BLaER1 treated with 17β-estradiol and CSF1 and Interleukin-3, amounts not matched to agents 10 nM and 100 nM (cell line): ENCODE measurements at regions not wholly inside any gene's neighbourhood (a gene's known extent, or its start where the extent isn't known, plus 50 kb on each side); places are given as distances from the start of the nearest gene placed in this dataset.
"Not testable (repeated sequence)": the region's sequence is repeated elsewhere in the genome, so short reads cannot be mapped to it uniquely, and the experiment has no call there.

Experiments
- H3K27ac ChIP-seq, 11 experiments: shearing (Covaris generic); formaldehyde crosslinking; 2 replicates each; pipeline ENCODE4 v1.8.1; 2022
- H3K27me3 ChIP-seq, 11 experiments: shearing (Covaris generic); formaldehyde crosslinking; 2 replicates each; pipeline ENCODE4 v1.8.1; 2022
- H3K36me3 ChIP-seq, 11 experiments: shearing (Covaris generic); formaldehyde crosslinking; 2 replicates each; pipeline ENCODE4 v1.8.1; 2022
- H3K4me1 ChIP-seq, 10 experiments: shearing (Covaris generic); formaldehyde crosslinking; 2 replicates each; pipeline ENCODE4 v1.8.1; 2022
- H3K4me2 ChIP-seq, 11 experiments: shearing (Covaris generic); formaldehyde crosslinking; 2 replicates each; pipeline ENCODE4 v1.8.1; 2022
- H3K4me3 ChIP-seq, 10 experiments: shearing (Covaris generic); formaldehyde crosslinking; 2 replicates each; pipeline ENCODE4 v1.8.1; 2022
- H3K9ac ChIP-seq, 11 experiments: shearing (Covaris generic); formaldehyde crosslinking; 2 replicates each; pipeline ENCODE4 v1.8.1; 2022
- H3K9me3 ChIP-seq, 11 experiments: shearing (Covaris generic); formaldehyde crosslinking; replicated peaks in 1 of 11; 2 replicates each; pipeline ENCODE4 v1.8.1; 2022
- H4K20me1 ChIP-seq, 11 experiments: shearing (Covaris generic); formaldehyde crosslinking; 2 replicates each; pipeline ENCODE4 v1.8.1; 2022
- Cebpa-rat ChIP-seq, 11 experiments: shearing (Covaris generic); IDR thresholded peaks; 2 replicates each; pipeline ENCODE4 v1.8.1; 2022

DNA sequence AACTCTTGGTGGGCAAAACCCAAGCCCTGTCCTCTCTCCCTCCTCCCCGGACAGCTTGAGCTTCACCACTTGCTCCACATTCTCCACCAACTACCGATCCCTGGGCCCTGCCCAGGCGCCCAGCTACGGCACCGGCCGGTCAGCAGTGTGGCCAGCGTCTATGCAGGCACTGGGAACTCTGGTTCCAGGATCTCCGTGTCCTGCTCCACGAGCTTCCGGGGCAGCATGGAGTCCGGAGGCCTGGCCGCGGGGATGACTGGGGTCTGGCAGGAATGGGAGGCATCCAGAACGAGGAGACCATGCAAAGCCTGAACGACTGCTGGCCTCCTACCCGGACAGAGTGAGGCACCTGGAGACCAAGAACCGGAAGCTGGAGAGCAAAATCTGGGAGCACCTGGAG is 68.9 kb upstream of the RTL6 start:
- peaks cover 0 to 7% (median 0%) of the 10 kb centered on the region in 10 experiments; a peak in 2 of 20 replicates for H3K4me1 ChIP-seq
- H3K4me2 ChIP-seq = no peak overlapping the region
- no peaks in the 10 kb centered on the region for H4K20me1 ChIP-seq
- no peak overlapping the region for H3K9ac ChIP-seq
- H3K27ac ChIP-seq = no peak overlapping the region
- H3K36me3 ChIP-seq = no peaks in the 10 kb centered on the region
- H3K4me3 ChIP-seq = no peak overlapping the region
- H3K9me3 ChIP-seq = peaks cover 0 to 21% (median 7%) of the 10 kb centered on the region in 11 experiments; a peak in 15 of 22 replicates
- no peak for TF ChIP-seq Cebpa-rat (IDR thresholded peaks at IDR 0.05)
- H3K27me3 ChIP-seq = no peaks in the 10 kb centered on the region

GRCh38 chr22:44562651-44563050 is 64.6 kb upstream of the RTL6 start:
- not testable (repeated sequence) for H3K4me3 ChIP-seq, H3K36me3 ChIP-seq, H3K9ac ChIP-seq, H3K4me2 ChIP-seq, H4K20me1 ChIP-seq, H3K27me3 ChIP-seq, H3K27ac ChIP-seq, H3K4me1 ChIP-seq
- peaks cover 0 to 12% (median 5%) of the 10 kb centered on the region in 11 experiments; a peak in 8 of 22 replicates for H3K9me3 ChIP-seq

DNA sequence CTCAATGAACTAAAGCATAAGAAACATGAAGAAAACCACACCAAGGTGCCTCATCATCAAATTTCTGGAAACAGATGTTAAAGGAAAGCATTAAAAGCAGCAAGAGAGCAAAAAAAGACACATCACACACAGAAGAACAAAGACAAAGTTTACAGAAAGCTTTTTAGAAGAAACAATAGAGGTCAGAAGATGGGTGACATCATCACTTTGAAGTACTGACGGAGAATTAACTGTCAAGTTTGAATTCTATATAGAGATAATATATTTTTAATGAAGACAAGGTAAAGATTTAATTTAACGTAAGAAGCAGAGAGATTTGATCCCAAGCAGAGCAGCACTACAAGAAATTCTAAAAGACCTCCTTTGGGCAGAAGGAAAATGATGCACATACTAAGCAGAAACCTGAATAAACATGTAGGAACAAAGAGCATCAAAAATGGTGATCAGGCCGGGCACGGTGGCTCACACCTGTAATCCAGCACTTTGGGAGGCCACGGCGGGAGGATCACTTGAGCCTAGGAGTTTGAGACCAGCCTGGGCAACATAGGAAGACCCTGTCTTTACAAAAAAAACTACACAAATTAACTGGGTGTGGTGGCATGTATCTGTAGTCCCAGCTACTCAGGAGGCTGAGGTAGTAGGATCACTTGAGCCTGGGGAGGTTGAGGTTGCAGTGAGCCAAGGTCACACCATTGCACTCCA is 63.3 kb upstream of the RTL6 start:
- Histone ChIP-seq H3K27me3 (no peaks in the 10 kb centered on the region), H3K9me3 (peaks cover 0 to 12% (median 5%) of the 10 kb centered on the region in 11 experiments; a peak in 8 of 22 replicates), H3K9ac (no peak overlapping the region), H4K20me1 (no peaks in the 10 kb centered on the region), H3K27ac (no peak overlapping the region), H3K4me2 (no peak overlapping the region), H3K36me3 (no peaks in the 10 kb centered on the region), H3K4me3 (no peak overlapping the region), H3K4me1 (no peaks in the 10 kb centered on the region)
- no peak for TF ChIP-seq Cebpa-rat (IDR thresholded peaks at IDR 0.05)

DNA sequence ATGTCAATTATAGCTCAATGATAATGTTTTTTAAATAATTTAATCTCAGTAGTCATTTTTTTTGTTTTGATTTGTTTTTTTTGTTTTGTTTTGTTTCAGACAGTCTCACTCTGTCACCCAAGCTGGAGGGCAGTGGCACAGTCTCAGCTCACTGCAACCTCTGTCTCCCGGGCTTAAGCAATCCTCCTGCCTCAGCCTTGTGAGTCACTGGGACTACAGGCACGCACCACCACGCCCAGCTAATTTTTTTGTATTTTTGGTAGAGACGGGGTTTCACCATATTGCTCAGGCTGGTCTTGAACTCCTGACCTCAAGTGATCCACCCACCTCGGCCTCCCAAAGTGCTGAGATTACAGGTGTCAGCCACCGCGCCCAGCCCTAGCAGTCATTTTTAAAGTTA is 60.6 kb upstream of the RTL6 start:
- H3K27me3 ChIP-seq, H3K9me3 ChIP-seq, H3K4me2 ChIP-seq, H3K4me3 ChIP-seq, H3K36me3 ChIP-seq, H3K9ac ChIP-seq, H3K4me1 ChIP-seq, H4K20me1 ChIP-seq, H3K27ac ChIP-seq: not testable (repeated sequence)

- not testable (repeated sequence) for H4K20me1 ChIP-seq, H3K4me3 ChIP-seq, H3K27ac ChIP-seq, H3K9me3 ChIP-seq, H3K4me1 ChIP-seq, H3K4me2 ChIP-seq, H3K27me3 ChIP-seq, H3K36me3 ChIP-seq, H3K9ac ChIP-seq
Measured at GRCh38 chr22:44557872-44558271, 59.8 kb upstream of the RTL6 start.

DNA sequence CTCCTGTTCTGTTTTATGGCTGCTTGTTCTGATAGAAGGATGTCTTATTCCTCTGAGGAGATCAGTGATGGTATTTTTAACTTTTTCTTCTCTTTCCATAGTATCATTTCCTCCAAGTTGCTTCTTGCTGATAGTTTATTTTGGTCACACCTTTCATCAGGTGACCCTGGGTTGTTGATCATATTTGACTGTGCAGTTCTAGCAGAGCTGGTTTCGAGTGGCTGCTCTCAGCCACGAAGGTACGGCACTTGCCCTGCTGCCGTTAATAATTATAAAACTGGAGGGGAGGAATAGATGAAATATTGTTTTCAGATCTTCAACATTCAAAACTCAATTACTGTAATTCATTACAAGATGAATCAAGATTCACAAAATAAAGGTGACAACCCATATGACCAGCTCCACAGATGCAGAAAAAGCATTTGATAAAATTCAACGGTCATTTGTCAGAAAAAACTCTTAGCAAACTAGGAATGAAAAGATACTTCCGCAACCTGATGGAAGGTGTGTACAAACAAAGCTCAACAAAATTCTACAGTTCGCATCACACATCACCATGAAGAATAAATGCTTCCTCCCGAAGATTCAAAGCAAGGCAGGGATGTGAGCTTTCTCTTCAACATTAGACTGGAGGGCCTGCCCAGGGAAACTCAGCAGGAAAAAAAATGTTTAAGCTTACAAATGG is 59.2 kb upstream of the RTL6 start:
- Histone ChIP-seq H3K27me3 (no peaks in the 10 kb centered on the region), H3K27ac (no peak overlapping the region), H3K9me3 (no peaks in the 10 kb centered on the region), H3K36me3 (no peaks in the 10 kb centered on the region), H3K4me3 (no peak overlapping the region), H3K4me1 (no peaks in the 10 kb centered on the region), H3K4me2 (no peak overlapping the region), H3K9ac (no peak overlapping the region), H4K20me1 (no peaks in the 10 kb centered on the region)
- no peak for TF ChIP-seq Cebpa-rat (IDR thresholded peaks at IDR 0.05)

DNA sequence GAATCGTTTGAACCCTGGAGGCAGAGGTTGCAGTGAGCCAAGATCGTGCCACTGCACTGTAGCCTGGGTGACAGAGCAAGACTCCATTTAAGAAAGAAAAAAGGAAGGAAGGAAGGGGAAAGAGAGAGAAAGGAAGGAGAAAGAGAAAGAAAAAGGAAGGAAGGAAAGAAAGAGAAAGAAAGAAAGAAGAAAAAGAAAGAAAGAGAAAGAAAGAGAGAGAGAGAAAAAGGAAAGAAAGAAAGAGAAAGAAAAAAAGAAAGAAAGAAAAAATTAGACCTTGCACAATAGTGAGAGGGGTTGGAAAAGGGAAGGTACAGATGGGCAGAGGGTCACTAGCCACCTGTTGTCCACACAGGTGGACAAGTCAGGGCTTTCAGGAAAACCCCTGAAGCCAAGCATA is 57.6 kb upstream of the RTL6 start:
- Histone ChIP-seq H3K27me3 (no peaks in the 10 kb centered on the region), H4K20me1 (no peaks in the 10 kb centered on the region), H3K4me3 (no peak overlapping the region), H3K9ac (no peak overlapping the region), H3K36me3 (no peaks in the 10 kb centered on the region), H3K27ac (no peak overlapping the region), H3K4me1 (peaks cover 0 to 8% (median 0%) of the 10 kb centered on the region in 10 experiments; a peak in 6 of 20 replicates), H3K9me3 (no peaks in the 10 kb centered on the region), H3K4me2 (no peak overlapping the region)
- 0 out of 22 replicates have a peak, but pooled peaks of 1 of the 11 experiments have one; percentile 16 for TF ChIP-seq Cebpa-rat (IDR thresholded peaks at IDR 0.05)

DNA sequence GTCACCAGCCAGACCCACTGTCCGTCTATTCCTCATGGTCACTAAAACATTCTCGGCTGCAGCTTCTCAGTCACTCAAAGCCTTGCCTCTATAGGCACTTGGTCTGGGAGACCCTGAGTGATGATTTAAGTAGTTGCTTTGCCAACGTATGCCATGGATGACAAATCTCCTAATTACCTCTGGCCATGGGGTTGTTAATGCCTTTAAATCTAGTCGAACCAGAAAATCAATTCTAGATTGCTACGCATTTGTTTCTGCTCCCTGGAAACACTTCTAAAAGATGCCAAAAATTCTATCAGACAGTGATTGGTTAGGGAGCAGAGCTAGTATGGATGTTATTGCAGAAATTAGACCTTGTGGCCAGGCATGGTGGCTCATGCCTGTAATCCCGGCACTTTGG is 57.0 kb upstream of the RTL6 start:
- no peaks in the 10 kb centered on the region for H3K27me3 ChIP-seq
- no peak overlapping the region for H3K4me3 ChIP-seq
- no peak for TF ChIP-seq Cebpa-rat (IDR thresholded peaks at IDR 0.05)
- no peak overlapping the region for H3K27ac ChIP-seq
- no peak overlapping the region for H3K9ac ChIP-seq
- H3K36me3 ChIP-seq = no peaks in the 10 kb centered on the region
- H3K4me1 ChIP-seq = peaks cover 0 to 9% (median 0%) of the 10 kb centered on the region in 10 experiments; a peak in 6 of 20 replicates
- H4K20me1 ChIP-seq = no peaks in the 10 kb centered on the region
- no peak overlapping the region for H3K4me2 ChIP-seq
- H3K9me3 ChIP-seq = no peaks in the 10 kb centered on the region

- peaks cover 0 to 9% (median 0%) of the 10 kb centered on the region in 10 experiments; a peak in 6 of 20 replicates for H3K4me1 ChIP-seq
- no peaks in the 10 kb centered on the region for H3K9me3 ChIP-seq
- no peak overlapping the region for H3K4me2 ChIP-seq
- no peaks in the 10 kb centered on the region for H4K20me1 ChIP-seq
- no peak overlapping the region for H3K27ac ChIP-seq
- TF ChIP-seq Cebpa-rat (IDR thresholded peaks at IDR 0.05) = no peak
- no peaks in the 10 kb centered on the region for H3K27me3 ChIP-seq
- H3K4me3 ChIP-seq = no peak overlapping the region
- no peak overlapping the region for H3K9ac ChIP-seq
- H3K36me3 ChIP-seq = no peaks in the 10 kb centered on the region
Measured at GRCh38 chr22:44554411-44554810, 56.4 kb upstream of the RTL6 start.
